Kidney (tissue), 13 donors: ENCODE measurements at regions not wholly inside any gene's neighbourhood (a gene's known extent, or its start where the extent isn't known, plus 50 kb on each side); places are given as distances from the start of the nearest gene placed in this dataset.

ENCODE experiments used
- DNase-seq, 5 donors: peaks; one replicate each; pipeline ENCODE4 v3.0.0-alpha.2; 2013 to 2020
- FAIRE-seq: peaks from 2 replicates; lab custom pipeline; 2012; peaks lifted over from hg19 to GRCh38; lab: Jason Lieb, UNC
- H3K27ac ChIP-seq, 2 donors: one replicate each; pipeline ENCODE4 v1.7.0; 2013; ENCODE audit warnings: low read depth in 2 of 2, low read length in 2 of 2, inconsistent platforms in 1 of 2
- H3K27me3 ChIP-seq: one replicate; pipeline ENCODE4 v1.7.1; 2013; ENCODE audit warnings: low read length, inconsistent platforms; ENCODE audit not compliant: control insufficient read depth, insufficient read depth
- H3K36me3 ChIP-seq, 3 donors: one replicate each; pipeline versions ENCODE4 v1.7.0 to v1.7.1; 2013; ENCODE audit warnings: low read length in 3 of 3, control low read depth in 1 of 3, inconsistent platforms in 1 of 3; ENCODE audit not compliant: insufficient read depth in 3 of 3, control insufficient read depth in 2 of 3
- H3K4me1 ChIP-seq, 3 donors: one replicate each; pipeline versions ENCODE4 v1.7.0 to v1.7.1; 2013; ENCODE audit warnings: low read length in 3 of 3, inconsistent platforms in 1 of 3, low read depth in 1 of 3; ENCODE audit not compliant: control insufficient read depth in 2 of 3, insufficient read depth in 2 of 3
- H3K4me3 ChIP-seq, 3 donors: one replicate each; pipeline versions ENCODE4 v1.7.0 to v1.8.1; 2013; ENCODE audit warnings: low read length in 3 of 3, control low read depth in 1 of 3, inconsistent platforms in 1 of 3
- H3K9ac ChIP-seq, 3 donors: one replicate each; pipeline versions ENCODE4 v1.7.0 to v1.7.1; 2013; ENCODE audit warnings: low read length in 3 of 3, control low read depth in 1 of 3, inconsistent platforms in 1 of 3
- H3K9me3 ChIP-seq, 3 donors: one replicate each; pipeline versions ENCODE4 v1.7.0 to v1.7.1; 2013; ENCODE audit warnings: low read length in 3 of 3, control low read depth in 1 of 3, inconsistent platforms in 1 of 3; ENCODE audit not compliant: control insufficient read depth in 2 of 3, insufficient read depth in 1 of 3
- intact Hi-C: fragments of 100-400 bp; cut with DNase I; formaldehyde crosslinking; loops from one replicate; pipeline ENCODE4 v1.11.1; 2022
- TF ChIP-seq, protein P1 (sequence below): IDR thresholded peaks from 3 replicates; pipeline ENCODE4 v1.5.1; 2012; ENCODE audit warnings: mild to moderate bottlenecking, moderate library complexity, borderline replicate concordance; ENCODE audit not compliant: insufficient read depth; ENCODE audit errors: extremely low read depth
- donor health status: control.
- donor health status: control.
- donor health status: control.
- donor health status: control.
- donor health status: control.
- donor health status: DM: yes; HTN: yes; CAD: no.
- donor health status: Normal renal cell carcinoma (clear cell type).

DNA sequence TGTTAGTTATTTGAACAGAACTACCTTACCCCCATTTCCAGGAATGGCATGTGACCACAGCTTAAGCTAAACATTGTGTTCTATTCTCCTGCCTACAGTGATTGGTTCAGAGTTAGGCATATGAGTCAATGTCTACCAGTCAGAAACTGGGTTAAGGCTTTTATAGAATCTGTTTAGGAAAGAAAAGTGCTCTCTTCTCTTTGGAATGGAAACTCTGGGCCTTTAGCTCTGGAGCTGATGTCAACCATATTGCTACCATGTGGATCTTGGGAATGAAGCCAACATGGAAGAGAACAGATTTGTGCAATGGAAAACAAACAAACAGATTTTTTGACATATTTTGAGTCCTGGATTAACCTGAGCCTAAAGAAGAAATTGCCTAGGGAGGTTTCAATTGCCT is 488.9 kb upstream of the TNC start:
- no peak overlapping the region for H3K9ac ChIP-seq
- DNase-seq (no peak), FAIRE-seq (no peak)
- no peak overlapping the region for H3K4me3 ChIP-seq
- H3K4me1 ChIP-seq, result no peaks in the 10 kb centered on the region
- no peak overlapping the region for H3K27ac ChIP-seq
- intact Hi-C loops, result no loop called here
- H3K9me3 ChIP-seq, result peaks cover 0 to 2% (median 0%) of the 10 kb centered on the region in 3 donors
- no peaks in the 10 kb centered on the region for H3K27me3 ChIP-seq
- H3K36me3 ChIP-seq, result no peaks in the 10 kb centered on the region
- TF ChIP-seq, protein P1, sequence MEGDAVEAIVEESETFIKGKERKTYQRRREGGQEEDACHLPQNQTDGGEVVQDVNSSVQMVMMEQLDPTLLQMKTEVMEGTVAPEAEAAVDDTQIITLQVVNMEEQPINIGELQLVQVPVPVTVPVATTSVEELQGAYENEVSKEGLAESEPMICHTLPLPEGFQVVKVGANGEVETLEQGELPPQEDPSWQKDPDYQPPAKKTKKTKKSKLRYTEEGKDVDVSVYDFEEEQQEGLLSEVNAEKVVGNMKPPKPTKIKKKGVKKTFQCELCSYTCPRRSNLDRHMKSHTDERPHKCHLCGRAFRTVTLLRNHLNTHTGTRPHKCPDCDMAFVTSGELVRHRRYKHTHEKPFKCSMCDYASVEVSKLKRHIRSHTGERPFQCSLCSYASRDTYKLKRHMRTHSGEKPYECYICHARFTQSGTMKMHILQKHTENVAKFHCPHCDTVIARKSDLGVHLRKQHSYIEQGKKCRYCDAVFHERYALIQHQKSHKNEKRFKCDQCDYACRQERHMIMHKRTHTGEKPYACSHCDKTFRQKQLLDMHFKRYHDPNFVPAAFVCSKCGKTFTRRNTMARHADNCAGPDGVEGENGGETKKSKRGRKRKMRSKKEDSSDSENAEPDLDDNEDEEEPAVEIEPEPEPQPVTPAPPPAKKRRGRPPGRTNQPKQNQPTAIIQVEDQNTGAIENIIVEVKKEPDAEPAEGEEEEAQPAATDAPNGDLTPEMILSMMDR, result no peak

- no peak overlapping the region for H3K4me3 ChIP-seq
- intact Hi-C loops, result no loop called here
- FAIRE-seq (no peak), DNase-seq (no peak)
- H3K9me3 ChIP-seq, result no peaks in the 10 kb centered on the region
- TF ChIP-seq, protein P1, result no peak
- no peaks in the 10 kb centered on the region for H3K36me3 ChIP-seq
- H3K9ac ChIP-seq, result no peak overlapping the region
- H3K4me1 ChIP-seq, result no peaks in the 10 kb centered on the region
- H3K27ac ChIP-seq, result no peak overlapping the region
- H3K27me3 ChIP-seq, result no peaks in the 10 kb centered on the region
Measured at GRCh38 chr9:115614326-115614999, 496.5 kb upstream of the TNC start.

GRCh38 chr9:115615000-115615401 is 497.0 kb upstream of the TNC start:
- Histone ChIP-seq H3K9me3 (no peaks in the 10 kb centered on the region), H3K4me3 (no peak overlapping the region), H3K9ac (no peak overlapping the region), H3K27ac (no peak overlapping the region), H3K36me3 (no peaks in the 10 kb centered on the region), H3K27me3 (no peaks in the 10 kb centered on the region), H3K4me1 (no peaks in the 10 kb centered on the region)
- DNase-seq, result no peak
- no peak for FAIRE-seq
- TF ChIP-seq, protein P1, result no peak
- intact Hi-C loops, result no loop called here
